ENCODE measurements at regions not wholly inside any gene's neighbourhood (a gene's known extent, or its start where the extent isn't known, plus 50 kb on each side); places are given as distances from the start of the nearest gene placed in this dataset.

DNA sequence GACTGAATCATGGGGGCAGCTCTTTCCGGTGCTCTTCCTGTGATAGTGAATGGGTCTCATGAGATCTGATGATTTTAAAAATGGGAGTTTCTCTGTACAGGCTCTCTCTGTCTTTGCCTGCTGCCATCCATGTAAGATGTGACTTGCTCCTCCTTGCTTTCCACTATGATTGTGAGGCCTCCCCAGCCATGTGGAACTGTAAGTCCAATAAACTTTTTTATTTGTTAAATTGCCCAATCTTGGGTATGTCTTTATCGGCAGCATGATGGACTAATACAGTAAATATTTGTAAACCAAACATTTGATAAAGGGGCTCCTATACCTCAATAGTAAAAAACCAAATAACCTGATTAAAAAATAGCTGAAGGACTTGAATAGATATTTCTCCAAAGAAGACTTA, 77.3 kb downstream of the INSIG2 start (continued):
- TF ChIP-seq NFYB (CRISPR knock-in tag; conservative IDR thresholded peaks at IDR 0.05; ENCODE audit: low read depth) (no peak), E2F5 (CRISPR knock-in tag; IDR thresholded peaks at IDR 0.05) (no peak), ZNF121 (CRISPR knock-in tag; IDR thresholded peaks at IDR 0.05) (no peak), AR (CRISPR knock-in tag; IDR thresholded peaks at IDR 0.05) (no peak), RELA (CRISPR knock-in tag; IDR thresholded peaks at IDR 0.05; ENCODE audit: borderline replicate concordance) (no peak), CREM (CRISPR knock-in tag; IDR thresholded peaks at IDR 0.05) (no peak), IRF2 (CRISPR knock-in tag; IDR thresholded peaks at IDR 0.05; ENCODE audit: borderline replicate concordance, low read depth) (no peak), ESRRA (CRISPR knock-in tag; IDR thresholded peaks at IDR 0.05; ENCODE audit: borderline replicate concordance) (no peak), PRRX2 (CRISPR knock-in tag; IDR thresholded peaks at IDR 0.05) (no peak), HMGA2 (CRISPR knock-in tag; IDR thresholded peaks at IDR 0.05) (no peak)
- TF ChIP-seq, protein P1, sequence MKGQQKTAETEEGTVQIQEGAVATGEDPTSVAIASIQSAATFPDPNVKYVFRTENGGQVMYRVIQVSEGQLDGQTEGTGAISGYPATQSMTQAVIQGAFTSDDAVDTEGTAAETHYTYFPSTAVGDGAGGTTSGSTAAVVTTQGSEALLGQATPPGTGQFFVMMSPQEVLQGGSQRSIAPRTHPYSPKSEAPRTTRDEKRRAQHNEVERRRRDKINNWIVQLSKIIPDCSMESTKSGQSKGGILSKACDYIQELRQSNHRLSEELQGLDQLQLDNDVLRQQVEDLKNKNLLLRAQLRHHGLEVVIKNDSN (CRISPR knock-in tag; IDR thresholded peaks at IDR 0.05): no peak

Data from WTC11 (cell line).